Activated CD4-positive, alpha-beta T cell treated with anti-CD3 and anti-CD28 coated beads, Interleukin-2, amount 10 ng/mL, durations not matched to agents 24 days and 14 days (primary cell): ENCODE measurements at regions not wholly inside any gene's neighbourhood (a gene's known extent, or its start where the extent isn't known, plus 50 kb on each side); places are given as distances from the start of the nearest gene placed in this dataset.

Experiments
- DNase-seq: peaks from one replicate; pipeline ENCODE4 v3.0.0; 2022
- H3K27ac Mint-ChIP-seq: one replicate; pipeline ENCODE4 v1.8.0; 2022; ENCODE audit warnings: mild to moderate bottlenecking, mixed read lengths
- H3K27me3 Mint-ChIP-seq: one replicate; pipeline ENCODE4 v1.8.0; 2022; ENCODE audit warnings: mixed read lengths
- H3K36me3 Mint-ChIP-seq: one replicate; pipeline ENCODE4 v1.8.0; 2022; ENCODE audit warnings: low read depth, mild to moderate bottlenecking, mixed read lengths
- H3K4me1 Mint-ChIP-seq: one replicate; pipeline ENCODE4 v1.8.0; 2021; ENCODE audit warnings: mixed read lengths
- H3K4me3 Mint-ChIP-seq: one replicate; pipeline ENCODE4 v1.8.0; 2022; ENCODE audit warnings: mild to moderate bottlenecking, moderate library complexity, mixed read lengths
- H3K9me3 Mint-ChIP-seq: one replicate; pipeline ENCODE4 v1.8.0; 2021; ENCODE audit warnings: mixed read lengths
- intact Hi-C: fragments of 100-400 bp; cut with micrococcal nuclease; formaldehyde crosslinking; loops from one replicate; pipeline ENCODE4 v1.15.1; 2023

- Mint-ChIP-seq H3K27me3 (no peaks in the 10 kb centered on the region), H3K4me3 (no peak overlapping the region), H3K4me1 (no peaks in the 10 kb centered on the region), H3K9me3 (peaks cover 5% of the 10 kb centered on the region), H3K36me3 (no peaks in the 10 kb centered on the region), H3K27ac (no peak overlapping the region)
- intact Hi-C loops = no loop called here
- no peak for DNase-seq
Measured at GRCh38 chr13:81795710-81796109, 1454.8 kb upstream of the SPRY2 start.

- H3K27ac Mint-ChIP-seq = no peak overlapping the region
- no peak overlapping the region for H3K4me3 Mint-ChIP-seq
- intact Hi-C loops = no loop called here
- DNase-seq = no peak
- no peaks in the 10 kb centered on the region for H3K4me1 Mint-ChIP-seq
- H3K36me3 Mint-ChIP-seq = no peaks in the 10 kb centered on the region
- no peaks in the 10 kb centered on the region for H3K27me3 Mint-ChIP-seq
- H3K9me3 Mint-ChIP-seq = no peaks in the 10 kb centered on the region
Measured at GRCh38 chr13:81791641-81792040, 1450.7 kb upstream of the SPRY2 start.

- Mint-ChIP-seq H3K27me3 (no peaks in the 10 kb centered on the region), H3K4me3 (no peak overlapping the region), H3K4me1 (no peaks in the 10 kb centered on the region), H3K9me3 (no peaks in the 10 kb centered on the region), H3K27ac (no peak overlapping the region), H3K36me3 (no peaks in the 10 kb centered on the region)
- no peak for DNase-seq
- intact Hi-C loops = no loop called here
Measured at GRCh38 chr13:81781471-81781870, 1440.5 kb upstream of the SPRY2 start.

- H3K27me3 Mint-ChIP-seq = no peaks in the 10 kb centered on the region
- no peaks in the 10 kb centered on the region for H3K4me1 Mint-ChIP-seq
Measured at GRCh38 chr13:81779876-81780275, 1439.0 kb upstream of the SPRY2 start.

GRCh38 chr13:81778350-81778749 is 1437.4 kb upstream of the SPRY2 start:
- H3K9me3 Mint-ChIP-seq = no peaks in the 10 kb centered on the region
- intact Hi-C loops = no loop called here
- H3K36me3 Mint-ChIP-seq = no peaks in the 10 kb centered on the region
- no peak overlapping the region for H3K4me3 Mint-ChIP-seq
- DNase-seq = no peak
- no peak overlapping the region for H3K27ac Mint-ChIP-seq
- no peaks in the 10 kb centered on the region for H3K27me3 Mint-ChIP-seq
- no peaks in the 10 kb centered on the region for H3K4me1 Mint-ChIP-seq

More at GRCh38 chr13:81779876-81780275, 1439.0 kb upstream of the SPRY2 start:
- H3K27ac Mint-ChIP-seq = no peak overlapping the region
- no peaks in the 10 kb centered on the region for H3K9me3 Mint-ChIP-seq
- no peaks in the 10 kb centered on the region for H3K36me3 Mint-ChIP-seq
- DNase-seq = no peak
- intact Hi-C loops = no loop called here
- no peak overlapping the region for H3K4me3 Mint-ChIP-seq

- intact Hi-C loops = no loop called here
- H3K9me3 Mint-ChIP-seq = no peaks in the 10 kb centered on the region
- H3K27me3 Mint-ChIP-seq = no peaks in the 10 kb centered on the region
- no peak overlapping the region for H3K4me3 Mint-ChIP-seq
- no peaks in the 10 kb centered on the region for H3K36me3 Mint-ChIP-seq
- H3K27ac Mint-ChIP-seq = no peak overlapping the region
- no peaks in the 10 kb centered on the region for H3K4me1 Mint-ChIP-seq
- no peak for DNase-seq
Measured at GRCh38 chr13:81773263-81773662, 1432.3 kb upstream of the SPRY2 start.

- no peak for DNase-seq
- Mint-ChIP-seq H3K27ac (no peak overlapping the region), H3K4me1 (no peaks in the 10 kb centered on the region), H3K4me3 (no peak overlapping the region), H3K9me3 (no peaks in the 10 kb centered on the region), H3K36me3 (no peaks in the 10 kb centered on the region), H3K27me3 (no peaks in the 10 kb centered on the region)
- intact Hi-C loops = no loop called here
Measured at GRCh38 chr13:81771951-81772350, 1431.0 kb upstream of the SPRY2 start.

GRCh38 chr13:81770868-81771505 is 1430.1 kb upstream of the SPRY2 start:
- Mint-ChIP-seq H3K36me3 (no peaks in the 10 kb centered on the region), H3K27ac (no peak overlapping the region), H3K4me1 (no peaks in the 10 kb centered on the region), H3K4me3 (no peak overlapping the region), H3K9me3 (no peaks in the 10 kb centered on the region), H3K27me3 (no peaks in the 10 kb centered on the region)
- no peak for DNase-seq
- intact Hi-C loops = no loop called here

- Mint-ChIP-seq H3K27me3 (no peaks in the 10 kb centered on the region), H3K9me3 (peaks cover 7% of the 10 kb centered on the region), H3K4me1 (no peaks in the 10 kb centered on the region), H3K4me3 (no peak overlapping the region), H3K36me3 (no peaks in the 10 kb centered on the region), H3K27ac (no peak overlapping the region)
- intact Hi-C loops = no loop called here
- DNase-seq = no peak
Measured at GRCh38 chr13:81762449-81762848, 1421.5 kb upstream of the SPRY2 start.

GRCh38 chr13:81760316-81760715 is 1419.4 kb upstream of the SPRY2 start:
- H3K27me3 Mint-ChIP-seq = no peaks in the 10 kb centered on the region
- intact Hi-C loops = no loop called here
- no peak overlapping the region for H3K27ac Mint-ChIP-seq
- DNase-seq = no peak
- H3K36me3 Mint-ChIP-seq = no peaks in the 10 kb centered on the region
- H3K4me3 Mint-ChIP-seq = no peak overlapping the region
- peaks cover 7% of the 10 kb centered on the region for H3K9me3 Mint-ChIP-seq
- H3K4me1 Mint-ChIP-seq = no peaks in the 10 kb centered on the region

- no peak for DNase-seq
- H3K4me3 Mint-ChIP-seq = no peak overlapping the region
- no peaks in the 10 kb centered on the region for H3K4me1 Mint-ChIP-seq
- H3K27ac Mint-ChIP-seq = no peak overlapping the region
- H3K27me3 Mint-ChIP-seq = no peaks in the 10 kb centered on the region
- H3K9me3 Mint-ChIP-seq = peaks cover 7% of the 10 kb centered on the region
- H3K36me3 Mint-ChIP-seq = no peaks in the 10 kb centered on the region
- intact Hi-C loops = no loop called here
Measured at GRCh38 chr13:81757348-81757970, 1416.5 kb upstream of the SPRY2 start.

- intact Hi-C loops = no loop called here
- Mint-ChIP-seq H3K27ac (no peak overlapping the region), H3K27me3 (no peaks in the 10 kb centered on the region), H3K36me3 (no peaks in the 10 kb centered on the region), H3K9me3 (peaks cover 12% of the 10 kb centered on the region), H3K4me1 (no peaks in the 10 kb centered on the region), H3K4me3 (no peak overlapping the region)
- DNase-seq = no peak
Measured at GRCh38 chr13:81745391-81745790, 1404.5 kb upstream of the SPRY2 start.

- H3K36me3 Mint-ChIP-seq = no peaks in the 10 kb centered on the region
- no peaks in the 10 kb centered on the region for H3K4me1 Mint-ChIP-seq
- no peak overlapping the region for H3K27ac Mint-ChIP-seq
- H3K9me3 Mint-ChIP-seq = peaks cover 4% of the 10 kb centered on the region
- intact Hi-C loops = no loop called here
- no peaks in the 10 kb centered on the region for H3K27me3 Mint-ChIP-seq
- DNase-seq = no peak
- H3K4me3 Mint-ChIP-seq = no peak overlapping the region
Measured at GRCh38 chr13:81738364-81738763, 1397.4 kb upstream of the SPRY2 start.

GRCh38 chr13:81726037-81726726 is 1385.3 kb upstream of the SPRY2 start:
- Mint-ChIP-seq H3K4me3 (no peak overlapping the region), H3K27me3 (no peaks in the 10 kb centered on the region), H3K4me1 (no peaks in the 10 kb centered on the region), H3K36me3 (no peaks in the 10 kb centered on the region), H3K27ac (no peak overlapping the region), H3K9me3 (peaks cover 8% of the 10 kb centered on the region)
- DNase-seq = no peak
- intact Hi-C loops = no loop called here
